GM18511 (cell line): ENCODE measurements at regions not wholly inside any gene's neighbourhood (a gene's known extent, or its start where the extent isn't known, plus 50 kb on each side); places are given as distances from the start of the nearest gene placed in this dataset.

Source experiments
- ATAC-seq: cut with Tn5 transposase; IDR thresholded peaks from one replicate; pipeline ENCODE4 v1.9.1; 2021; ENCODE audit warnings: mild to moderate bottlenecking, moderate library complexity; ENCODE audit not compliant: unreplicated experiment

DNA sequence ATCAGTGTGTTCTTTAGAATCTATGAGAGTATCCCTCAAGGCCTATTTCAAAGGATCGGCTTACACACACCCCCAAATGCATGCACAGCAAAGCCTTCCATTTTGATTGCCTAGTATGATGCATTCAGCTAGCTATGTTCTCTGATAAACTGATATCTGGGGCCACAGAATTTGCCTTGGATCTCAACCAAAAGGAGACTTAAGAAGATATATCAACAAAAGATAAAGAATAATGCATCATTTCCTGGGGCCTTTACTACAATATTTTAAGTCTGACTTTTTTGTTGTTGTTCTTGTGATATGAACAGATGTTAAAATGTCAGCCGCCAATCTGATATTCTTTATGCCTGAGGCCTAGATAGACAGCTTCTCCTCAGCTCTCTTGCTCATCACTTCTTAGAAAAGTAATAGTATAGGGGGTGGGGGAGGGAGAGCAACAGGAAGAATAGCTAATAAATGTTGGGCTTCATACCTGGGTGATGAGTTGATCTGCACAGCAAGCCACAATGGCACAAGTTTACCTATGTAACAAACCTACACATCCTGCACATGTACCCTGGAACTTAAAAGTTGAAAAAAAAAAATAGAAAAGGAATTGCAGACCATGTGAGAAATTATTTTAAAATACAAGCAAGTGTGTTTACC is 792.9 kb upstream of the GHITM start:
- no peak for ATAC-seq

DNA sequence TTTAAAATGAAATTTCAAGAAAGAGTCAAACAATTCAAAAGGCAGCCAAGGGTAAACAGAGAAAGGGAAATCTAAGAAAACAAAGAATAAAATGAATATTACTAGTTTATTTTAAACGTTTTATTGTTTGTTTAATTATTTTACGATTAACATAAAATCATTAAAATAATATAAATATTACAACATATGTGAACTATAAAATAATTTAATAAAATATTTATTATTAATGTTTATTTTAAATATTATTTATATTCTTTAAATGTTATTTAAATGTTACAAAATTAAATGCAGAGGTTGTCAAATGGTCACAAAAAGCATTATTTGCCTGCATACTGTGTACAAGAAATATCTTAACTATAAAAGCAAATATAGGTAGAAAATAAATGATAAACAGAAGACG is 786.7 kb upstream of the GHITM start:
- no peak for ATAC-seq

DNA sequence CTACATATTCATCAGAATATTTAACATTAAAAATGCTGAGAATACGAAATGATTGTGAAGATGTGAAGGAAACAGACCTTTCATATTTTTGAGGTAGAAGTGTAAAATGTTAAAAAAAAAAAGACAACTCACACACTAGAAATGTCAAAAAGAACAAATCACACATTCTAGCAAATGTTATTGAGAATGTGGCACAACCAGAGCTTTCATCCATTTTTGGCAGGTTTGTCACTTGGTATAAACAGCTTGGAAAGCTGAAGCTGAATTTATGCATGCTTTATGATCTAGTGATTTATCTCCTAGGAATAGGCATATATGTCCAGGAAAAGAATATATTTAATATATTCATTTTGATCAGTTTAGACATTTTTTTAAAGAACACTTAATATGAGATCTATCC is 784.9 kb upstream of the GHITM start:
- no peak for ATAC-seq

DNA sequence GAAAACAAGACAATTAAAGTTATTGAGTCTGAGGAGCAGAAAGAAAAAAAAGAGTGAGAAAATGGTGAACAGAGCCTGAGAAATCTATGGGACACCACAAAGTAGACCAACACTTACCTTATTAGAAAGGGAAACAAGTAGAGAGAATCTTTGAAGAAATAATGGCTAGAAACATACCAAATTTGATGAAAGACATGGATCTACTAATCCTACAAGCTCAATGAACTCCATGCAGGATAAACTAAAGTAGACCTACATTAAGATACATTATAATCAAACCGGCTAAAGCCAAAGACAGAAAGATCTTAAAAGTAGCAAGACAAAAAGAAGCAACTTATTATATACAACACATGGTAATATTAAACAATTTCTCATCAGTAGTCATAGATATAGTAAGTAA is 782.3 kb upstream of the GHITM start:
- no peak for ATAC-seq

DNA sequence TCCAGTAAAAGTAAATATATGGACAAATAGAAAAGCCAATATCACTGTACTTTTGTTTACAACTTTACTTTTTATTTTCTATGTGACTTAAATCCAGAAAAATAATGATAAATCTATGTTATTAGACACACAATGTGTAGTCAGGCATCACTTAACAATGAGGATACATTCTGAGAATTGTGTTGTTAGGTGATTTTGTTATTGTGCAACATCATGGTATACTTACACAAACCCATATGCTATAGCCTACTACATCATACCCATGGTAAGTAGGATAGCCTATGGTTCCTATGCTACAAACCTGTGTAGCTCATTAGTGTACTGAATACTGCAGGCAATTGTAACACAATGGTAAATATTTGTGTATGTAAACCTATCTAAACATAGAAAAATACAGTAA is 781.7 kb upstream of the GHITM start:
- no peak for ATAC-seq

DNA sequence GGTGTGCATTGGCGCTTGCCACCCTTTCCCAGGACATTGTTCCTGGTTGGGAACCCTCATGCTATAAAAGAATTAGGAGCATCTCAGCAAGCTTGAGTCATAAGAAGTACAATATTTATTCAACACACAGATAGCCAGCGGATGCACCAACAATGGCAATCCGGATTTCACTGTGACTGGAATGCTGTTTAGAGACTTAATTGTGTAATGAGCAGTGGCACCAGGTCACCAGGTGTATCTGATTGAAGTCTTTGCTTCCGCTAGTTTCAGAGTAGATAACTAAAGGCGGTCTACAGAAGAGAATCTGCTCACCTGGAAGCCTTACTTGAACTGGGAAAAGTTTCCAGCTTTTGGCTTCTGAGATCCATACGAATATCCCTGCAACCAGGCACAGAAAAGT is 772.3 kb upstream of the GHITM start:
- ATAC-seq: no peak

DNA sequence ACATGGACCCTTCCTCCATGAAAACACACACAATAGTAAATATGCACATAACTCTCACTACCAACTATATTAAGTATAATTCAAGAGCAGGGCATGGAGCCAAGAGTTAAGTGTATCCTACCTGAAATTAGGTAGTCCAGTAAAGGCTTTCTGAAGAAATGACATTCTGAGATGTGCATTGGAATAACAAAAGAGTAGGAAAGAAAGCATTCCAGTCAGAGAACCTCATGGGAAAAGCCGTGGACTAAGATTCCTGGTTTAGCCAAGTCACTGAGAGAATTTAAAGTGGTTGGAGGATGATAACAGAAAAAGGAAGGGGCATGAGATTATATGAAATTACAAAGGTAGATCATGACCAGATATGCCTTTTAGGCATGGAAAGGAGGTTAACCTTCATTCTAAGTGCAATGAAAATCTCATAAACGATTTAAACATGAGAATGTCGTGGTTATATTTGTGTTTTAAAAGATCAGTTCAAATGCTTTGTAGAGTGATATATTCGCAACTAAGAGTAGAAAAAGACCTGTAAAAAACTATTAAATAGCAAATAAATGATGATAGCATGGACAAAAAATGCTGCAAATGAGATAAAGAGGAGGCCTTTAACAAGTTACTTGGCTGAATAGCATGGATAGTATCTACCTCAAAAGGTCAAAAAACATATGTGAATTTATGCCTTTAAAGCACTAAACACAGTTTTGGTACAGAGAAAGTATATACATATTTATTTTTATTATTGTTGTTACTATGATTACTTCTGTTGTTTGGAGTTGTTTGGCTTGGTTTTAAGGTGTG is 767.4 kb upstream of the GHITM start:
- no peak for ATAC-seq

DNA sequence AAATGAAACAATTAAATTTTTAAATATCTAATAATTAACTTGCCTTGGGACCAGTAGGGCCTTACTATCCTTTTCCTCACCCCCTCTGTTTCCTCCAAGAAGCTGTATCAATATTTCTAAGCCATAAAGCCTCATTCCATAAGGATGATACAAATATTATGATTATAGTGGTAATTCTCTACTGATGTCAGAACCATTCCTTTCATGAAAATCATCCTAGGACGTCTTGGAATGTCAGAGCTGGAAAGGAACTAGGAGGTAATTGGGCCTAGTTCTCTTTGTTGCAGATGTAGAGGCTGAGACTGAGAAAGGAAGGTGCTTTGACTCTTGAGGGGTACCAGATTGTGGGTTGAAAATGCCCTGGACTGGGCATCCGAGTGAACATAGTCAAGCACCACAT is 766.7 kb upstream of the GHITM start:
- no peak for ATAC-seq

DNA sequence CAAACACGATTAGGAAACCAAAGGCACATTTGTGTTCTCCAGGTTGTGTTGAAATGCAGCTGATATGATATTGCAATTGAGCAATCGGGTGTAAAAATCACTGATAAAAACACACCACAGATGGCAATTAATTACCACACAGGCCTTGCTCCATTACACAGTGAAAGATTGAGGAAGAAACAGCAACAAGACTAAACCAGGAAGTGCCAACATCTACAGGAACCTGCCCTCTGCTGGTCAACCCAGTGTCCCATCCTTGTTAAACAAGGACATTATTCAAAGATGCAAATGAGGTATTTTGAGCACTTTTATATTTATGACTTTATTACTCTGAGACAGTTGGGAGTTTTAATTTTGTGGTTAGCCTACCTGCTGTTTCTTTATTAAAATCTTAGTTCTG is 765.6 kb upstream of the GHITM start:
- ATAC-seq: no peak

DNA sequence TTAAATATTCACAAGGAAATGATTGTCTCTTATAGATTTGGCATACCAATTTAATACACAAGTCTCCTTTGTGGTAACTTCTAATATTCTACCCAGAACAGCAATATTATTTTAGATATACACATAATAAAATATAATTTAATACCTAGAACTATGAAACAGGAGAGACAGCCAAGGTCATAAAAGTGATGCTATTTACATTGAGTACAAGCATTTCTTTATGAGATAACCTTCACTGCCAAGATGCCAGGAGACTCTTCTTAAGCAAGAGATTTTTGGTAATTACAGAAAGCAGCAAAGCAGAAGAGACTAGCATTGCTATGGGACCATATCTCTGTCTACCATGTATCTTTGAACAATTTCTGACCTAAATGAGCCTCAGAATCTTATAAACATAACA is 764.6 kb upstream of the GHITM start:
- ATAC-seq: no peak

DNA sequence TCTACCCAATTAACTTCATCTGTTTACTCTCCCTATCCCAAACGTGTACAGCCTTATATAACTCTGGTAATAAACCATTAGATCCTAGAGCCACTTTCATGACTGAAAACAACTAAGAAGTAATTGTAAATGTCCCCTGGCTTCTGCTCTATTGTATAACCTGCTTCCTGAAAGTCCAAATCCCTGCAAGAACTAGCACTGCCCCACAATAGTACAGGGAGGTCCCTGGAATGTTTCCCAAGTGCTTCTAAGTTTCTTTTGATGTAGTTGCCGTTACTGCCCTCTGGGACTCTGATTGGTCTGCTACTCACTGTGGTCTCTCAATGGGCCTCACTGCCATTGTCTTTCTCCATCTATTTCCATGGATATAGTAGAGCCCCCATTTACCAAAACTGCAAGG is 764.0 kb upstream of the GHITM start:
- no peak for ATAC-seq

DNA sequence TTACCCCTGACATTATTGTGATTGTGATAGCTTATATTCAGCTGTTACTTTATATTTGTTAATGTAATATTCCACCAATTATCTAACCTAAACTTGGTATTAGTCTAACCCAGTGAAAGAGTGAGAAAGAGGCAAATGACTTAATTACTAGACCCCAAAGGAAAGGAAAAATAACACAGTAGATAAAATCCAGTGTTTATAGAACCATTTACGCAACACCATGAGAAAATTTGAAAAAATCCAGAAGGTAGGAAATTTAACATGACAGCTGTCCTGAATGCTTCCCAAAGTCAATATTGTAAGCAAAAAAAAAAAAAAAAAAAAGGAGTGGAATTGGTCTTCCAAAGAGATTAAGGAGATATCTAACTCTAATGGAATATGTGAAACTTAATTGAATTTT is 741.5 kb upstream of the GHITM start:
- no peak for ATAC-seq

DNA sequence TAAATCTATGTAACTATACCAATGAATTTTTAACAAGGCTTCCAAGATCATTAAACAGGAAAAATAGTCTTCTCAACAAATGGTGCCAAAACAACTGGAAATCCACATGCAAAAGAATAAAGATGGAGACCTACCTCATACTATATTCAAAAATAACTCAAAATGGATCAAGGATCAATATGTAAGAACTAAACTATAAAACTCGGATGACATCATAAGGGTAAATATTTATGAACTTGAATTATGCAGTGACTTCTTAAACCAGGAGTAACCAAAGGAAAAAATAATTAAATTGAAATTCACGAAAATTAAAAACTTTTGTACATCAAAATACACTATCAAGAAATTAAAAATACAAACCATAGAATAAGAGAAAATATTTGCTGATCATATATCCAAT is 728.7 kb upstream of the GHITM start:
- no peak for ATAC-seq

DNA sequence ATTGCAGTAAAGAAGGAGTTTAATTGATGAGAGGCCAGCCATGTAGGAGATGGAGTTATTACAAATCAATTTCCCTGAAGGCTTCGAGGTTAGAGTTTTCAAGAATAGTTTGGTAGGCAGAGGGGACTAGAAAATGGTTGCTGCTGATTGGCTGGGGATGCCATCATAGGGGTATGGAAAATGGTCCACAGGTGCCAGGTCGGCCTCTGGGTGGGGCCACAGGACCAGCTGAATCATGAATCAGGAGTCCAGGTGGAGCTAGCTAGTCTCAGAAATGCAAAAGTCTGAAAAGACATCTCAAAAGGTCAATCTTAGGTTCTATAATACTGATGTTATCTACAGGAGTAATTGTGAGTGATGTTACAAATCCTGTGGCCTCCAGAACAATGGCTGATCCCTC is 714.0 kb upstream of the GHITM start:
- no peak for ATAC-seq

DNA sequence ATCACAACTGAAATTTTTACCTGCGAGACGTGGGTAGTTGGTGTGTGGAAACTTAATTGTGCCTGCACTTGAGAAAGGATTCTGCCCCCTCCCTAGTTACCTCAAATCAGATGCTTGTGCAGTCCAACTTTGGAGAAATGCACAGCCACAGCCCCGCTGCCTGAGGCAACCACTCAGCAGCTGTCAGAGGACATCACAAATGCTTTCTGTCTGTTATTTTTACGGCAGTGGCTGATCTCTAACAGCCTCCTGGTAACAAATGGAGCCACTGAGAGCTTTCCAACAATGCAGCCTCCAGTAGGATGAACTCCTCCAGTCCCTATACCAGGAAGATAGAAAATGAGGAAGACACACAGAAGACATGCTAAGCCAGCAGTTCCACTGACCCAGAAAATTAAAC is 712.2 kb upstream of the GHITM start:
- ATAC-seq: no peak

DNA sequence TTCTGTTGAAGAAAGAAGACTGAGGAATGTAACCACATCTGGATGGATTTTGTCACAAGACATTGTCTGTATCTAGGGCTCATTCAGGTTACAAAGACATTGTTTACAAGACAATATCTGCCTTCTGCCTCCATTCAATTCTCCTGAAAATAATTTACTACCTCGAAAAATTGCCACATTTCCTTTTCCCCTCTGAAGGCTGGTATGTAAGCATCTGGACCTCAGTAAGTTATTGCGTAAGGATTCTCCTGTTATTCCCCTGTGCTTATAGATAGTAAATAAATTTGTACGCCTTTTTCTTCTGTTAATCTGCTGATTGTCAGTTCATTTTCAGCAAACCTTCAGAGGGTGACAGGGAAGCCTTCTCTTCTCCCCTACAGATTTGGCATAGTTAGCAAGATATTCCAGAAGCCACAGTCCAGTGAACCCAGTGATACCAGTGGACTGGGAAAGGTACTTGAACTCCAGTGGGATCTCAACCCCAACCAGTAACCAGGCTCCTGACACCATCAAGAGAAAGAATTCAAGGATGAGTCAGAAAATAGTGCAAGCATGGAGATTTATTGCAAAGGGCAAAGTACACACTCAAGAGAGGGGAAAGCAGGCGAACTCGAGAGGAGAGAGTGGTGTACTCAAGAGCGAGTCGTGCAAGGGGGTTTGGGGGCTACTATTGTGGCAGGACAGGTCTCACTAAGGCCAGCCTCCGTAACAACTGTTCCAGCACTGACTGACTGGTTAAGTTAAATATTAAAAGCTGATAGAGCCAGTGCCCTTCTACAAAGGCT is 706.9 kb upstream of the GHITM start:
- no peak for ATAC-seq

DNA sequence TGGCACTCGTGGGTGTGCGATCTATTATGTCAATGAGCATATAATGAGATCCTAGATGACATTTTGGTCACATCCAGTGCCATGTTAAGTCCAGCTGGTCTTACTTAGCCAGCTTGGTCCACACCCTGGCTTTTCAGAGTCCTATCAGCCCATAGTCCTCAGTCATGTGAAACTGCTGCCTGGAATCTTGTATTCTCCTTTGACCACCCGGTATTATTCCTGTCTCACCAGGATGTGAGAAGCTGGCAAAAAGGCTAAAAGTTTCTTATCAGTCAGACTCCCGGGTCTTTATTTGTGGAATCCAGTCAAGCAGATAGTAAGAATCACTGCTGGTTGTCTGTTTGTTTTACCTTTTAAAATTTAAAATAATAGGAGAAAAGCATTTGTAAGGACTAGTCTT is 705.6 kb upstream of the GHITM start:
- ATAC-seq: no peak

DNA sequence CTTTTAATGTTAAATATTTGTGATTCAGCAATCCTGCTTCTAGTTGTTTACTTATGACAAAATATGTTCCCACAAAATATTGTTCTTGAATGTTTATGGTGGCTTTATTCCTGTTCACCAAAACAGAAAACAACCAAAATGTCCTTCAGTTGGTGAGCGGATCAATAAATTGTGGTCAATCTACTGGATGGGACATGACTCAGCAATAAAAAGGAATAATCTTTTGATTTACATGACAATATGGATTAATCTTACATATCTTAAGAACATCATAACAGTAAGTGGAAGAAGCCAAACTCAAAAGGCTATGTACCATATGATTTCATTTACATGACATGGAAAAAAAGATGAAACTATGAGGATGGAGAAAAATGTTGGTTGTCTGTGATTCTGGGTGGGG is 691.3 kb upstream of the GHITM start:
- no peak for ATAC-seq

DNA sequence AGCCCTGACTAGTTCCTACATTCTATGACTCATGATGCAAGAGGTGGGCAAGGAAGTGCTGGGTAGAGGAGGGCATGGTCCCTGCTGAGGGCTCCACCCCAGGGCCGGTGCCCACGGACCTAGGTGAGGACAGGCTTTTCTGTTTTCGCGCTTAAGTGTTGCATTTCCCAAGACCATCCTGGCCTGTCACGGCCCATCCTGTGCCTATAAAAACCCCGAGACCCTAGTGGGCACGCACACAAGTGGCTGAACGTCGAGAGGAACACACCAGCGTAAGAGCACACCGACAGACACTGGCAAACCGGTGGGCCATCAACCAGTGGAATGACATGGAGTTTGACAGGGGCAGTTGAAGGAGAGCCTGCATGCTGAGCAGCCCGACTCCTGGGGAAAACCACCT is 680.7 kb upstream of the GHITM start:
- ATAC-seq: no peak

DNA sequence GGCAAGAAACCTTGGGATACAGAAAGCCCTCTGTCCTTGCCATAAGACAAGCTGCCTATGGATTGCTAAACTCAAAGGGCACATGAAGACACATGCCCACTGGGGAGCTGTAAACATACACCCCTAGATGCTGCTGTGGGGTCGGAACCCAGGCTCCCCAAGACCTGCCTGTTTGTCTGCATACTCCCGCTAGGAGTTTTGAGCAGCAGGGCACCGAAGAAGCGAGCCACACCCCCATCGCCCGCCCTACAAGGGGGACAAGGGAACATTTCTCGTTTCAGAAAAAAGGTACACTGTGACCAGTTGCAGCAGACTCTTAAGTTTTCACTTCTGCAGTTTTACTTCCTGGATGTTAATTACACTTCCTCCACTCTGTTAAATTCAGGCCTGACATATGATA is 680.2 kb upstream of the GHITM start:
- ATAC-seq: no peak

DNA sequence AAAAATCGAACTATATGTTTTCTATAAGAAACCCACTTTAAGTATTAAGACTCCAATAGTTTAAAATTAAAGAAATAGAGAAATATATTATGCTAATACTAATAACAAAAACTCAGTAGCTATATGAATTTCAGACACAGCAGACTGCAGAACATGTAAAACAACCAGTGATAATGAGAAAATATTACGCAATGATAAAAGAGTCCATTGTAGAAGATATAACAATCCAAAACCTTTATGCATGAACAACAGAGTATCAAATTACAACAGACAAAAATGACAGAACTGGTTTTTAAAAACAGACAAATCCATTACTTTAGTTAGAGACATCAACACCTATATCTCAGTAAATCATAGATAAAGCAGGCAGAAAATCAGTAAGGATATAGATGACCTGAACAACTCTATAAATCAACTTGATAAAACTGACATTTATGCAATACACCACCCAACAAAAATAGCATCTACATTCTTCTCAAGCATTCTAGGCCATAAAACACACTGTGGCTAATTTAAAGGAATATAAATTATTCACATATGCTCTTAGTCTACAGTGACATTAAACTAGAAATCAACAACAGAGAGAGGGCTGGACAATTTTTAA is 669.5 kb upstream of the GHITM start:
- no peak for ATAC-seq

DNA sequence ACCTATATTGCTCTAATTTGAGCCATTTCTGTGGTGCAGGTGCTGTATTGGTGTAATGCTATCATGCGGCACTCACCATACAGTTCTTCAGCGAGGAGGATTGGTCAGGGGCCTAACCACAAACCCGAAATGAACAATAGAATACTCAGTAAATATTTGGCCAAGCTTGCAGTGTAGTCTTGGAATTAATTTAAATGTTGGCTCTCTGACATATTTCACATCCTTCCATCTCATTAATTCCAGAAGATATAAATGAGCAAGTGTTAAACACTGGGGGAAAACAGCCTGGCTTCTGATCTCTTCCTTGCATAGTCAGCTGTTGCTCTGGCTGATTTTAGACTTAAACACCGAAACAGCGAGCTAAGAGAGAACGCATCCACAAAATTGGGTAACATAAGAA is 663.1 kb upstream of the GHITM start:
- no peak for ATAC-seq
